ENCODE measurements at regions not wholly inside any gene's neighbourhood (a gene's known extent, or its start where the extent isn't known, plus 50 kb on each side); places are given as distances from the start of the nearest gene placed in this dataset.

DNA sequence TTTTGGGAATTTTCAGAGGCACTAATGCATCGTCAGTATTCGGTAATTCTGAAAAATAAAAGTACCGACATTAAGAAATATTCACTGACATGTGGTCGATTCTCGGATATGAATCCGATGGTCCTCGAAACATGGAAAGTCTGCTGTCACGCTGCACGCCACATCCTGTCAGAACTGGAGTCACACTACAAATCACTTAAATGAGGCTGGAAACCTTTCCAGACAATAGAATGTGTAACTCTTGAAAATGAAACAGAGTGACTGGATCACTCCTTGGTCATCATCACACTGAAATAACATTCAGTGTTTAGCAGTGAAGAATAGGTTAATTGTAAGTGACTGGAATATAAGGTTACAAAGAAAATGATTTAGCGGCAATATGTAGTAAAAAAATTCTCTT, 620.1 kb upstream of the ADAMTS5 start:
- CTCF ChIA-PET = no interaction called here
- no peaks in the 10 kb centered on the region for H3K9me3 Mint-ChIP-seq (ENCODE audit: low read depth, unreplicated experiment)
- intact Hi-C loops (cut with micrococcal nuclease; ENCODE audit: unreplicated experiment) = no loop called here
- no peak overlapping the region for H3K27ac Mint-ChIP-seq (ENCODE audit: unreplicated experiment)
- H3K27me3 Mint-ChIP-seq (ENCODE audit: unreplicated experiment) = no peaks in the 10 kb centered on the region
- no peaks in the 10 kb centered on the region for H3K4me1 Mint-ChIP-seq (ENCODE audit: low read depth, unreplicated experiment)
- no TSS peak for BruUV-seq (replicated peaks)
- no peak overlapping the region for H3K4me3 Mint-ChIP-seq (ENCODE audit: low read depth, unreplicated experiment)
- TF ChIP-seq, protein P1, sequence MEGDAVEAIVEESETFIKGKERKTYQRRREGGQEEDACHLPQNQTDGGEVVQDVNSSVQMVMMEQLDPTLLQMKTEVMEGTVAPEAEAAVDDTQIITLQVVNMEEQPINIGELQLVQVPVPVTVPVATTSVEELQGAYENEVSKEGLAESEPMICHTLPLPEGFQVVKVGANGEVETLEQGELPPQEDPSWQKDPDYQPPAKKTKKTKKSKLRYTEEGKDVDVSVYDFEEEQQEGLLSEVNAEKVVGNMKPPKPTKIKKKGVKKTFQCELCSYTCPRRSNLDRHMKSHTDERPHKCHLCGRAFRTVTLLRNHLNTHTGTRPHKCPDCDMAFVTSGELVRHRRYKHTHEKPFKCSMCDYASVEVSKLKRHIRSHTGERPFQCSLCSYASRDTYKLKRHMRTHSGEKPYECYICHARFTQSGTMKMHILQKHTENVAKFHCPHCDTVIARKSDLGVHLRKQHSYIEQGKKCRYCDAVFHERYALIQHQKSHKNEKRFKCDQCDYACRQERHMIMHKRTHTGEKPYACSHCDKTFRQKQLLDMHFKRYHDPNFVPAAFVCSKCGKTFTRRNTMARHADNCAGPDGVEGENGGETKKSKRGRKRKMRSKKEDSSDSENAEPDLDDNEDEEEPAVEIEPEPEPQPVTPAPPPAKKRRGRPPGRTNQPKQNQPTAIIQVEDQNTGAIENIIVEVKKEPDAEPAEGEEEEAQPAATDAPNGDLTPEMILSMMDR (IDR thresholded peaks at IDR 0.05; ENCODE audit: unreplicated experiment) = no peak
- H3K36me3 Mint-ChIP-seq (ENCODE audit: insufficient read depth, unreplicated experiment) = no peaks in the 10 kb centered on the region
- no peak for DNase-seq

GRCh38 chr21:27586326-27586725, 619.4 kb upstream of the ADAMTS5 start:
- Mint-ChIP-seq H3K27me3 (ENCODE audit: unreplicated experiment) (no peaks in the 10 kb centered on the region), H3K9me3 (ENCODE audit: low read depth, unreplicated experiment) (no peaks in the 10 kb centered on the region), H3K4me1 (ENCODE audit: low read depth, unreplicated experiment) (no peaks in the 10 kb centered on the region), H3K4me3 (ENCODE audit: low read depth, unreplicated experiment) (no peak overlapping the region), H3K27ac (ENCODE audit: unreplicated experiment) (no peak overlapping the region), H3K36me3 (ENCODE audit: insufficient read depth, unreplicated experiment) (no peaks in the 10 kb centered on the region)
- intact Hi-C loops (cut with micrococcal nuclease; ENCODE audit: unreplicated experiment) = no loop called here
- TF ChIP-seq, protein P1 (IDR thresholded peaks at IDR 0.05; ENCODE audit: unreplicated experiment) = no peak
- BruUV-seq (replicated peaks) = no TSS peak
- CTCF ChIA-PET = no interaction called here
- DNase-seq = no peak

- H3K36me3 Mint-ChIP-seq (ENCODE audit: insufficient read depth, unreplicated experiment) = no peaks in the 10 kb centered on the region
- CTCF ChIA-PET = no interaction called here
- no peaks in the 10 kb centered on the region for H3K9me3 Mint-ChIP-seq (ENCODE audit: low read depth, unreplicated experiment)
- TF ChIP-seq, protein P1 (IDR thresholded peaks at IDR 0.05; ENCODE audit: unreplicated experiment) = no peak
- H3K27me3 Mint-ChIP-seq (ENCODE audit: unreplicated experiment) = no peaks in the 10 kb centered on the region
- no peak overlapping the region for H3K4me3 Mint-ChIP-seq (ENCODE audit: low read depth, unreplicated experiment)
- DNase-seq = no peak
- no TSS peak for BruUV-seq (replicated peaks)
- intact Hi-C loops (cut with micrococcal nuclease; ENCODE audit: unreplicated experiment) = no loop called here
- H3K27ac Mint-ChIP-seq (ENCODE audit: unreplicated experiment) = no peak overlapping the region
- no peaks in the 10 kb centered on the region for H3K4me1 Mint-ChIP-seq (ENCODE audit: low read depth, unreplicated experiment)
These were observed 617.4 kb upstream of the ADAMTS5 start for GRCh38 chr21:27584256-27584655.

DNA sequence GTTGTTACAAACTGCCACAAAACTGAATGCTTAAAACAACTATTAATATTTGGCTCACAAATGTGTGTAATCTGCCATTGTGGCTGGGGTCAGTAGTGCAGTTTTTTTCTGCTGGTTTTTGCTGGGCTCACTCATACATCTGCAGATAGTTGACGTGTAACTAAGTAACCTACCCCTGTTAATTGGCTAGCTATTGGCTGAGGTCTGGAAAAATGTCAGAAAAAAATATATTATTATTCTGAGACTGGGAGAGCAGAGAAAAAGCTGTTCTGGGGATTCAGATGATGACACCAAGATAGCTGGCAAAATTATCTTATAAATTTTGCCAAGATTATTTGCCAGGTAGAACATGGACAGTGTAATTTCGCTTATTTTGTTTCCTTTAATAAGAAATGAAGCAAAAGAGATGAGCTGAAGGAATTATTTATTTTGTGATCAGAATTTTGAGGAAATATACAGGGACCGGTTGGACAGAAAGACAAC, 616.1 kb upstream of the ADAMTS5 start:
- no TSS peak for BruUV-seq (replicated peaks)
- CTCF ChIA-PET = no interaction called here
- no peak for DNase-seq
- no peaks in the 10 kb centered on the region for H3K9me3 Mint-ChIP-seq (ENCODE audit: low read depth, unreplicated experiment)
- H3K4me3 Mint-ChIP-seq (ENCODE audit: low read depth, unreplicated experiment) = no peak overlapping the region
- intact Hi-C loops (cut with micrococcal nuclease; ENCODE audit: unreplicated experiment) = no loop called here
- no peaks in the 10 kb centered on the region for H3K27me3 Mint-ChIP-seq (ENCODE audit: unreplicated experiment)
- TF ChIP-seq, protein P1 (IDR thresholded peaks at IDR 0.05; ENCODE audit: unreplicated experiment) = no peak
- no peaks in the 10 kb centered on the region for H3K36me3 Mint-ChIP-seq (ENCODE audit: insufficient read depth, unreplicated experiment)
- H3K27ac Mint-ChIP-seq (ENCODE audit: unreplicated experiment) = no peak overlapping the region
- no peaks in the 10 kb centered on the region for H3K4me1 Mint-ChIP-seq (ENCODE audit: low read depth, unreplicated experiment)
